ENCODE measurements at regions not wholly inside any gene's neighbourhood (a gene's known extent, or its start where the extent isn't known, plus 50 kb on each side); places are given as distances from the start of the nearest gene placed in this dataset.

DNA sequence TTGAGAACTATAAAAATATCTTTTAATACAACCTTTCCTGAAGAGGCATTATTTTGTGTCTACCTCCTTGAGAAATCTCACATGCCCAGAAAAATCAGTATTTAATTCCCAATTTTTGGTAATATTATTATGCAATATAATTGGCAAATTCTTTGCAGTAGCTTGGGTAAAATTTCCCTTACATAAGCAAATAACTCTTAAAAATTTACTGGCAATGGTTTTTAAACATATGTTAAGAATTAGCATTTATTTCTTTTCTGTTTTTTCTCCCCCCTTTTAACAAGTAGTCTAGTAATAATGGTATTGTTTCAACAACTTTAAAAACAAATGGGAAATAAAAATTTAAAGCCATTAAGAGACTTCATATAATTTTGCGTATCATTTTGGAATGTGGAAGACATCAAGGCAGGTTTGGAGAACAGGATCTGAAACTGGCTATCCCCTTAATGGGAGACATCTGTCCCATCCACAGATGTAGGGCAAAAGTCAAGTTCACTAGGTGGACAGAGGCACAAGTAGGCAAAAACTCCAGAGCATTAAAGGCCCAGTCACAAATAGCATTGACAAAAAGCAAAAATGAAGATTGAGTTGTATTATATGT is 89.6 kb upstream of the AADACL2 start:
- no peak for DNase-seq (ENCODE audit: low spot score in 2 of 2)
- Histone ChIP-seq H3K27me3 (no peaks in the 10 kb centered on the region), H3K27ac (no peak overlapping the region), H3K36me3 (no peaks in the 10 kb centered on the region), H3K4me1 (no peaks in the 10 kb centered on the region), H3K4me3 (no peak overlapping the region), H3K9me3 (no peaks in the 10 kb centered on the region)
- 69% methylated on average over 1 of the region's 1 CpG for WGBS
- TF ChIP-seq POLR2A (IDR thresholded peaks at IDR 0.05): no peak

- no peak for DNase-seq (ENCODE audit: low spot score in 2 of 2)
- Histone ChIP-seq H3K4me1 (no peaks in the 10 kb centered on the region), H3K36me3 (no peaks in the 10 kb centered on the region), H3K27ac (no peak overlapping the region), H3K27me3 (no peaks in the 10 kb centered on the region), H3K9me3 (no peaks in the 10 kb centered on the region), H3K4me3 (no peak overlapping the region)
- WGBS: 54% methylated on average over 2 of the region's 2 CpGs
- TF ChIP-seq POLR2A (IDR thresholded peaks at IDR 0.05) (no peak), POLR2AphosphoS5 (IDR thresholded peaks at IDR 0.05) (no peak), EP300 (IDR thresholded peaks at IDR 0.05) (no peak)
- TF ChIP-seq, protein P1, sequence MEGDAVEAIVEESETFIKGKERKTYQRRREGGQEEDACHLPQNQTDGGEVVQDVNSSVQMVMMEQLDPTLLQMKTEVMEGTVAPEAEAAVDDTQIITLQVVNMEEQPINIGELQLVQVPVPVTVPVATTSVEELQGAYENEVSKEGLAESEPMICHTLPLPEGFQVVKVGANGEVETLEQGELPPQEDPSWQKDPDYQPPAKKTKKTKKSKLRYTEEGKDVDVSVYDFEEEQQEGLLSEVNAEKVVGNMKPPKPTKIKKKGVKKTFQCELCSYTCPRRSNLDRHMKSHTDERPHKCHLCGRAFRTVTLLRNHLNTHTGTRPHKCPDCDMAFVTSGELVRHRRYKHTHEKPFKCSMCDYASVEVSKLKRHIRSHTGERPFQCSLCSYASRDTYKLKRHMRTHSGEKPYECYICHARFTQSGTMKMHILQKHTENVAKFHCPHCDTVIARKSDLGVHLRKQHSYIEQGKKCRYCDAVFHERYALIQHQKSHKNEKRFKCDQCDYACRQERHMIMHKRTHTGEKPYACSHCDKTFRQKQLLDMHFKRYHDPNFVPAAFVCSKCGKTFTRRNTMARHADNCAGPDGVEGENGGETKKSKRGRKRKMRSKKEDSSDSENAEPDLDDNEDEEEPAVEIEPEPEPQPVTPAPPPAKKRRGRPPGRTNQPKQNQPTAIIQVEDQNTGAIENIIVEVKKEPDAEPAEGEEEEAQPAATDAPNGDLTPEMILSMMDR (IDR thresholded peaks at IDR 0.05): no peak
These were observed 94.3 kb upstream of the AADACL2 start for GRCh38 chr3:151639418-151639740.

- Histone ChIP-seq H3K9me3 (no peaks in the 10 kb centered on the region), H3K27ac (no peak overlapping the region), H3K36me3 (no peaks in the 10 kb centered on the region), H3K4me1 (no peaks in the 10 kb centered on the region), H3K4me3 (no peak overlapping the region), H3K27me3 (no peaks in the 10 kb centered on the region)
- WGBS: 45% methylated on average over 4 of the region's 4 CpGs
- DNase-seq (ENCODE audit: low spot score in 2 of 2): no peak
- TF ChIP-seq EP300 (IDR thresholded peaks at IDR 0.05) (no peak), POLR2AphosphoS5 (IDR thresholded peaks at IDR 0.05) (no peak), POLR2A (IDR thresholded peaks at IDR 0.05) (no peak)
- TF ChIP-seq, protein P1 (IDR thresholded peaks at IDR 0.05): no peak
These were observed 94.9 kb upstream of the AADACL2 start for GRCh38 chr3:151638555-151639417.

DNA sequence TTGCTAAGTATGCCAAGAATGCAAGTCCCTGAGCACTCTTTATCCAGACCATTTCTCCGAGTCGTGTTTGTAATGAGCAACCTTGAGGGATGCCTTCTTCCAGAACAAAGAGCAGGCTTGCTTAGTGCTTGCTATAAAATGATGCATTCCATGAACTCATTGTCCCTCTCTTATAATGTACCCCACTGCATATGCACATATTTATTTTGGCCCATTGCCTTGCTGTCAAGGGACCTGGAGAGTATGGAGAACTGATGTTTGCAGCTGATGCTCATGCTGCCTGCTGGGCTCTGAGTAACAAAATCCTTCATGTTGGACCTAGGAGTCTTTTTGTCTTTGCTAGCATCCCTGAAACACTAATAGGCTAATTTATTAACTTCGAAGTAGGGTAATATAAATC is 97.8 kb upstream of the AADACL2 start:
- no peak for DNase-seq (ENCODE audit: low spot score in 2 of 2)
- no peak overlapping the region for H3K27ac ChIP-seq
- H3K27me3 ChIP-seq: no peaks in the 10 kb centered on the region
- 85% methylated on average over 3 of the region's 3 CpGs for WGBS
- H3K4me3 ChIP-seq: no peak overlapping the region
- H3K36me3 ChIP-seq: no peaks in the 10 kb centered on the region
- no peaks in the 10 kb centered on the region for H3K9me3 ChIP-seq
- peaks cover 14% of the 10 kb centered on the region for H3K4me1 ChIP-seq
- no peak for TF ChIP-seq EP300 (IDR thresholded peaks at IDR 0.05)
- no peak for TF ChIP-seq POLR2A (IDR thresholded peaks at IDR 0.05)
- TF ChIP-seq POLR2AphosphoS5 (IDR thresholded peaks at IDR 0.05): no peak
- TF ChIP-seq, protein P1 (IDR thresholded peaks at IDR 0.05): no peak

- H3K27ac ChIP-seq: peak overlapping the region; percentile 60
- DNase-seq (ENCODE audit: low spot score in 2 of 2): no peak
- H3K4me3 ChIP-seq: no peak overlapping the region
- 50% methylated on average over 2 of the region's 2 CpGs for WGBS
- TF ChIP-seq, protein P1 (IDR thresholded peaks at IDR 0.05): no peak
- TF ChIP-seq POLR2AphosphoS5 (IDR thresholded peaks at IDR 0.05): peak in 1 of 3 donors; percentile 48
- peaks cover 14% of the 10 kb centered on the region for H3K4me1 ChIP-seq
- no peaks in the 10 kb centered on the region for H3K36me3 ChIP-seq
- H3K27me3 ChIP-seq: no peaks in the 10 kb centered on the region
- no peaks in the 10 kb centered on the region for H3K9me3 ChIP-seq
These were observed 101.8 kb upstream of the AADACL2 start for GRCh38 chr3:151631946-151632345.

Measured in suprapubic skin (tissue), 4 donors.